ENCODE measurements at regions not wholly inside any gene's neighbourhood (a gene's known extent, or its start where the extent isn't known, plus 50 kb on each side); places are given as distances from the start of the nearest gene placed in this dataset.

- H3K27ac ChIP-seq (ENCODE audit: low read length) = no peak overlapping the region
- H3K36me3 ChIP-seq (ENCODE audit: control insufficient read depth, insufficient read depth, low read length) = no peaks in the 10 kb centered on the region
- Mint-ChIP-seq H3K4me1 (no peaks in the 10 kb centered on the region), H3K27me3 (ENCODE audit: low read depth in 2 of 2) (no peaks in the 10 kb centered on the region), H3K27ac (no peak overlapping the region), H3K4me3 (no peak overlapping the region), H3K36me3 (no peaks in the 10 kb centered on the region), H3K9me3 (peaks cover 8 to 9% of the 10 kb centered on the region in 2 donors)
- no peak for ATAC-seq
- intact Hi-C loops (cut with micrococcal nuclease) = no loop called here
- H3K4me1 ChIP-seq (ENCODE audit: control insufficient read depth, insufficient read depth, low read length) = no peaks in the 10 kb centered on the region
- TF ChIP-seq CTCF (IDR thresholded peaks at IDR 0.05) = no peak
- WGBS (ENCODE audit: insufficient coverage) = 91% methylated on average over 5 of the region's 5 CpGs
- no peak overlapping the region for H3K4me3 ChIP-seq (ENCODE audit: low read length)
- H3K27me3 ChIP-seq (ENCODE audit: control insufficient read depth, insufficient read depth, low read length) = no peaks in the 10 kb centered on the region
- no peaks in the 10 kb centered on the region for H3K9me3 ChIP-seq (ENCODE audit: control insufficient read depth, insufficient read depth, low read length)
- DNase-seq = no peak
Measured at GRCh38 chr1:78329475-78329874, 161.3 kb upstream of the PTGFR start.

GRCh38 chr1:78331799-78332198 lies 159.0 kb upstream of the PTGFR start:
- Mint-ChIP-seq H3K27ac (no peak overlapping the region), H3K36me3 (no peaks in the 10 kb centered on the region), H3K4me1 (no peaks in the 10 kb centered on the region), H3K4me3 (no peak overlapping the region), H3K9me3 (peaks cover 9 to 12% of the 10 kb centered on the region in 2 donors), H3K27me3 (ENCODE audit: low read depth in 2 of 2) (no peaks in the 10 kb centered on the region)
- WGBS (ENCODE audit: insufficient coverage) = 62% methylated on average over 1 of the region's 1 CpG
- Histone ChIP-seq H3K27ac (ENCODE audit: low read length) (no peak overlapping the region), H3K4me1 (ENCODE audit: control insufficient read depth, insufficient read depth, low read length) (no peaks in the 10 kb centered on the region), H3K27me3 (ENCODE audit: control insufficient read depth, insufficient read depth, low read length) (no peaks in the 10 kb centered on the region), H3K4me3 (ENCODE audit: low read length) (no peak overlapping the region), H3K9me3 (ENCODE audit: control insufficient read depth, insufficient read depth, low read length) (no peaks in the 10 kb centered on the region), H3K36me3 (ENCODE audit: control insufficient read depth, insufficient read depth, low read length) (no peaks in the 10 kb centered on the region)
- intact Hi-C loops (cut with micrococcal nuclease) = no loop called here
- DNase-seq (no peak), ATAC-seq (no peak)
- no peak for TF ChIP-seq CTCF (IDR thresholded peaks at IDR 0.05)

DNA sequence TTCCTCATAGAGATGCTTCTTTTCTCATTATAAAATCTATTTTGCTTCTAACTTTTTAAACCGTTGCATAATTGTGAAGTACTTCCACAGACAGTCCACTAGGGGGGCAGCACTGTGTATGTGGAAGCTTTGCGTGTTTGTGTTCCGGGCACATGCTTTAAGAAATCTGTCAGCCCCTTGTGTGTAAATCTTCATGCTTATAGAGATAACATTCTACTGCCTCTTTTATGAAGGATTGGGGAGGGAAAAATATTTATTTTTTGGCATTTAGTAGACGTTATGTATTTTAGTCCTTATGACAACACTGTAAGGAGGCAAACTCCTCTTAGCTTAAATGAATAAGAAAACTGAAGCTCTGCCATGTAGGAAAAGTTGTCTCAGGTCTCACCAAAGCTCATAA lies 157.3 kb upstream of the PTGFR start:
- DNase-seq (peak in 1 of 2 donors; percentile 6), ATAC-seq (no peak)
- H3K36me3 ChIP-seq (ENCODE audit: control insufficient read depth, insufficient read depth, low read length) = no peaks in the 10 kb centered on the region
- WGBS (ENCODE audit: insufficient coverage) = 12% methylated on average over 4 of the region's 4 CpGs
- H3K4me3 ChIP-seq (ENCODE audit: low read length) = no peak overlapping the region
- no peaks in the 10 kb centered on the region for H3K9me3 ChIP-seq (ENCODE audit: control insufficient read depth, insufficient read depth, low read length)
- H3K27ac Mint-ChIP-seq = no peak overlapping the region
- H3K4me3 Mint-ChIP-seq = no peak overlapping the region
- H3K4me1 Mint-ChIP-seq = no peaks in the 10 kb centered on the region
- no peak overlapping the region for H3K27ac ChIP-seq (ENCODE audit: low read length)
- no peaks in the 10 kb centered on the region for H3K27me3 Mint-ChIP-seq (ENCODE audit: low read depth in 2 of 2)
- no peaks in the 10 kb centered on the region for H3K27me3 ChIP-seq (ENCODE audit: control insufficient read depth, insufficient read depth, low read length)
- TF ChIP-seq CTCF (IDR thresholded peaks at IDR 0.05) = no peak
- H3K9me3 Mint-ChIP-seq = peaks cover 9% of the 10 kb centered on the region in 2 donors
- H3K4me1 ChIP-seq (ENCODE audit: control insufficient read depth, insufficient read depth, low read length) = no peaks in the 10 kb centered on the region
- intact Hi-C loops (cut with micrococcal nuclease) = no loop called here
- H3K36me3 Mint-ChIP-seq = no peaks in the 10 kb centered on the region

- Mint-ChIP-seq H3K4me1 (no peaks in the 10 kb centered on the region), H3K27ac (no peak overlapping the region), H3K4me3 (no peak overlapping the region), H3K9me3 (peaks cover 6 to 11% of the 10 kb centered on the region in 2 donors), H3K36me3 (no peaks in the 10 kb centered on the region), H3K27me3 (ENCODE audit: low read depth in 2 of 2) (no peaks in the 10 kb centered on the region)
- DNase-seq = no peak
- H3K4me3 ChIP-seq (ENCODE audit: low read length) = no peak overlapping the region
- H3K27me3 ChIP-seq (ENCODE audit: control insufficient read depth, insufficient read depth, low read length) = no peaks in the 10 kb centered on the region
- no peaks in the 10 kb centered on the region for H3K9me3 ChIP-seq (ENCODE audit: control insufficient read depth, insufficient read depth, low read length)
- TF ChIP-seq CTCF (IDR thresholded peaks at IDR 0.05) = no peak
- WGBS (ENCODE audit: insufficient coverage) = no CpG with 5 or more reads among the region's 2 CpGs
- H3K36me3 ChIP-seq (ENCODE audit: control insufficient read depth, insufficient read depth, low read length) = no peaks in the 10 kb centered on the region
- no peak overlapping the region for H3K27ac ChIP-seq (ENCODE audit: low read length)
- no peak for ATAC-seq
- no peaks in the 10 kb centered on the region for H3K4me1 ChIP-seq (ENCODE audit: control insufficient read depth, insufficient read depth, low read length)
- intact Hi-C loops (cut with micrococcal nuclease) = no loop called here
Measured at GRCh38 chr1:78334114-78334513, 156.7 kb upstream of the PTGFR start.

All from natural killer cell (primary cell).